ENCODE measurements at regions not wholly inside any gene's neighbourhood (a gene's known extent, or its start where the extent isn't known, plus 50 kb on each side); places are given as distances from the start of the nearest gene placed in this dataset.

DNA sequence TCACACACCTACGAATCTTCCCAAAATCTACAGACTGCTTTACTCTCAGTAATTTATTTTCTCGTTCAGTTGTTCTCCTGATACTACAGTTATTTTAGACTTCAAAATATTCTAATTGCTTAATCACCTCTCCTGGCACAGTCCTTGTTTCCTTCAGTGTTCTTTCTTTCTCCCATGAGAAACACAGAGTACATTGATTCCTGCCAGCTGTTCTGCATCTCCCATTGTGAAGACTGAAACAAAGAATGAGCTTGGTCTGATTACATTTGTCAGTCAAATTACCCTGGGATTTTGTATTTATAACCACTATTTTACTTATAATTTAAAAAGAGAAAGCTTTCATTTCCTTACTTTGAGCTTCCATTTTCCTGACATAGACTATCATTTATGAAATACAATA, 63.9 kb upstream of the TANK start:
- no peaks in the 10 kb centered on the region for H3K27me3 Mint-ChIP-seq (ENCODE audit: unreplicated experiment)
- no peak for DNase-seq
- peaks cover 2% of the 10 kb centered on the region for H3K9me3 Mint-ChIP-seq (ENCODE audit: unreplicated experiment)

DNA sequence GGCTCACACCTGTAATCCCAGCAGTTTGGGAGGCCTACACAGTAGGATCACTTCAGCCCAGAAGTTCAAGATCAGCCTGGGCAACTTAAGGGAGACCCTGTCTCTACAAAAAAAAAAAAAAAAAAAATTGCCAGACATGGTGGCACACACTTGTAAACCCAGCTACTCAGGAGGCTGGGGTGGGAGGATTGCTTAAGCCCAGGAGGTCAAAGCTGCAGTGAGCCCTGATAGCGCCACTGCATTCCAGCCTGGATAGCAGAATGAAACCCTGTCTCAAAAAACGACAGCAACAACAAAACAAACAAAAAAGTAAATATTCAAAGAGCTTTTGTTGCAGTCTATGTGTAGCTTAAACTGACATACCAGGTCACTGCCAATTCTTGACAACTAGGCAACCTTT, 63.1 kb upstream of the TANK start:
- H3K27me3 Mint-ChIP-seq (ENCODE audit: unreplicated experiment), result no peaks in the 10 kb centered on the region
- TF ChIP-seq, protein P1, sequence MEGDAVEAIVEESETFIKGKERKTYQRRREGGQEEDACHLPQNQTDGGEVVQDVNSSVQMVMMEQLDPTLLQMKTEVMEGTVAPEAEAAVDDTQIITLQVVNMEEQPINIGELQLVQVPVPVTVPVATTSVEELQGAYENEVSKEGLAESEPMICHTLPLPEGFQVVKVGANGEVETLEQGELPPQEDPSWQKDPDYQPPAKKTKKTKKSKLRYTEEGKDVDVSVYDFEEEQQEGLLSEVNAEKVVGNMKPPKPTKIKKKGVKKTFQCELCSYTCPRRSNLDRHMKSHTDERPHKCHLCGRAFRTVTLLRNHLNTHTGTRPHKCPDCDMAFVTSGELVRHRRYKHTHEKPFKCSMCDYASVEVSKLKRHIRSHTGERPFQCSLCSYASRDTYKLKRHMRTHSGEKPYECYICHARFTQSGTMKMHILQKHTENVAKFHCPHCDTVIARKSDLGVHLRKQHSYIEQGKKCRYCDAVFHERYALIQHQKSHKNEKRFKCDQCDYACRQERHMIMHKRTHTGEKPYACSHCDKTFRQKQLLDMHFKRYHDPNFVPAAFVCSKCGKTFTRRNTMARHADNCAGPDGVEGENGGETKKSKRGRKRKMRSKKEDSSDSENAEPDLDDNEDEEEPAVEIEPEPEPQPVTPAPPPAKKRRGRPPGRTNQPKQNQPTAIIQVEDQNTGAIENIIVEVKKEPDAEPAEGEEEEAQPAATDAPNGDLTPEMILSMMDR (IDR thresholded peaks at IDR 0.05; ENCODE audit: partially characterized antibody, unreplicated experiment), result no peak
- no peak overlapping the region for H3K27ac Mint-ChIP-seq (ENCODE audit: unreplicated experiment)
- no peak for DNase-seq
- H3K36me3 Mint-ChIP-seq (ENCODE audit: unreplicated experiment), result no peaks in the 10 kb centered on the region
- H3K4me1 Mint-ChIP-seq (ENCODE audit: low read depth, unreplicated experiment), result peaks cover 6% of the 10 kb centered on the region
- H3K9me3 Mint-ChIP-seq (ENCODE audit: unreplicated experiment), result peaks cover 2% of the 10 kb centered on the region
- H3K4me3 Mint-ChIP-seq (ENCODE audit: unreplicated experiment), result no peak overlapping the region

More for the DNA sequence above, 63.9 kb upstream of the TANK start:
- H3K36me3 Mint-ChIP-seq (ENCODE audit: unreplicated experiment), result no peaks in the 10 kb centered on the region
- peak overlapping the region; percentile 60 for H3K27ac Mint-ChIP-seq (ENCODE audit: unreplicated experiment)
- peaks cover 6% of the 10 kb centered on the region for H3K4me1 Mint-ChIP-seq (ENCODE audit: low read depth, unreplicated experiment)
- TF ChIP-seq, protein P1 (IDR thresholded peaks at IDR 0.05; ENCODE audit: partially characterized antibody, unreplicated experiment), result no peak
- H3K4me3 Mint-ChIP-seq (ENCODE audit: unreplicated experiment), result no peak overlapping the region

DNA sequence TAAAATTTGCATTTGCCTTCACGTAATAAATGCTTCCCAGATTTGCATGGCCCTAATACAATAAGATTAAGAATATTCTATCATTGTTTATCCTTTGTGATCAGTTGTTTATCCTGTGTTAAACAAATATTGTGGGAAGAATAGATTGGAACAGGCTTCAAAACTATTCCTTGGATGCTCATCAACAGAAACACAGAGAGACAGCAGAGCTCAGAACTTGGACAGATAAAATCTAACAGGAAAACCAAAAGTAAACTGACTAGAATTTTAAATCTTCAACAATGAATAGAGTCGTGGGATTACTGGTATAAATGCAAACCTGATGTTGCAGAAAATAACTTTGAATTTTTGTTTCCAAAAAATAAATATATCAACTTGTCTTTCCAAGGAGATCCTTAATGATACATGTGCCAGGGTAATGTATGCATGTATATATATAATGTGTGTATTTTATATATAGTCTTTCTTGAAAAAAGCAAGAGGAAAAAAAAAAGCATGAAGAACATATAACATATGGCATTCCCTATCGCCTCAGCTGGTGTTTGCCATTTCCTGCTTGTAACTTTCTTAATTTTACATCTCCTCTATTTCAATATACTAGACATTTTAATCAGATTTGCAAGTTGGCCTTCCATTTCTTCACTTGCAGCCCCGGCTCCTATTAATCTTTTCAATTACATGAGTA, 59.9 kb upstream of the TANK start:
- peaks cover 13% of the 10 kb centered on the region for H3K4me1 Mint-ChIP-seq (ENCODE audit: low read depth, unreplicated experiment)
- H3K9me3 Mint-ChIP-seq (ENCODE audit: unreplicated experiment), result peaks cover 2% of the 10 kb centered on the region
- TF ChIP-seq, protein P1 (IDR thresholded peaks at IDR 0.05; ENCODE audit: partially characterized antibody, unreplicated experiment), result no peak
- no peak overlapping the region for H3K4me3 Mint-ChIP-seq (ENCODE audit: unreplicated experiment)
- no peaks in the 10 kb centered on the region for H3K27me3 Mint-ChIP-seq (ENCODE audit: unreplicated experiment)
- no peak for DNase-seq
- H3K27ac Mint-ChIP-seq (ENCODE audit: unreplicated experiment), result no peak overlapping the region
- H3K36me3 Mint-ChIP-seq (ENCODE audit: unreplicated experiment), result no peaks in the 10 kb centered on the region

DNA sequence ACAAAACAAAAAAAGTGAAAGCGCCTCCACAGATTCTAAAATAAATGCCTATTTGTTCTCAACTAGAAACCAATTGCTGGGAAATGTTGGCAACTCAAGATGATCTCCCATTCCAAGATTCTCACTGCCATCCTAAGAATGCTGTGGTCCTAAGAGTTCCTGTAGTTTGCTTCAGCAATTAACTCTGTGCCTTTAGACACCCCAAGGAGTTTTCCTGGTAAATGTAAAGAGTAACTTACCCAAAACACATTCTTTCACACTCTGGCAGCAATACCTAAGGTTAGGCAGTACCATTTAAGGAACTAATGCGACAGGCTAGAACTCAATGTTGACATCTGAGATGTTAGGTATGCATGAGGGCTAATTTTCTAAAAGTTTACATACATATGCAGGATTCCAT, 58.8 kb upstream of the TANK start:
- Mint-ChIP-seq H3K9me3 (ENCODE audit: unreplicated experiment) (peaks cover 2% of the 10 kb centered on the region), H3K36me3 (ENCODE audit: unreplicated experiment) (no peaks in the 10 kb centered on the region), H3K4me3 (ENCODE audit: unreplicated experiment) (no peak overlapping the region), H3K4me1 (ENCODE audit: low read depth, unreplicated experiment) (peaks cover 10% of the 10 kb centered on the region), H3K27me3 (ENCODE audit: unreplicated experiment) (no peaks in the 10 kb centered on the region), H3K27ac (ENCODE audit: unreplicated experiment) (no peak overlapping the region)
- TF ChIP-seq, protein P1 (IDR thresholded peaks at IDR 0.05; ENCODE audit: partially characterized antibody, unreplicated experiment), result no peak
- DNase-seq, result no peak

DNA sequence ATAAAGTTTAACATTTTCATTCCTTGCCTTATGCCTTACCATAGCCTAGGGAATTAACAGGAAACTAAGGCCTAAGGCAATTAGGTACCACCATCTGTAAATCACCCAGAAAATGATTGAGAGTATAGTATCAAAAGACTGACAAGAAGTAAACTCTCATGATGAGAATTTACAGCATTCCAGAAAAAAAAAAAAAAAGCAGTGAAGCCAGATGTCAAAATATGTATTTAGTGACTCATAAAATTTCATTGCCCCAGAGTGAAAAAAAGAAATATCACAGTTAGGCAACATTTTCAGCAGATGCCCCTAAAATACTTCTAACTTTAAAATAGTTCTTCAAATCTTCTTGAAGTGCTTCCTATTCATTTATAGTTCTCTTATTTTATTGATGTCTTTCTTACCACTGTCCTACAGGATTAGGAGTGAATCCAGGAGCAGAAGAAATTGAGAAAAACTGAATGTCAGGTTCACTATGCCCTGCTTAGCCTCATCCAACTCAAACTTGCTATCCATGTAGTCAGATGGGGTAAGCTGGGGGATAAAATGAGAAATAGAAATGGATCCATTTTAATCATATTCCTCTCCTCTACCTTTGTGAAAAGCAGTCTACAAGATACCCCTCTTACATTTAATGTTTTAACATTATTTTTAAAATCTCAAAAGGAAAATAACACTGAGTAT, 57.3 kb upstream of the TANK start:
- Mint-ChIP-seq H3K36me3 (ENCODE audit: unreplicated experiment) (no peaks in the 10 kb centered on the region), H3K27ac (ENCODE audit: unreplicated experiment) (no peak overlapping the region), H3K9me3 (ENCODE audit: unreplicated experiment) (peaks cover 1% of the 10 kb centered on the region), H3K4me1 (ENCODE audit: low read depth, unreplicated experiment) (peaks cover 9% of the 10 kb centered on the region), H3K27me3 (ENCODE audit: unreplicated experiment) (no peaks in the 10 kb centered on the region), H3K4me3 (ENCODE audit: unreplicated experiment) (no peak overlapping the region)
- TF ChIP-seq, protein P1 (IDR thresholded peaks at IDR 0.05; ENCODE audit: partially characterized antibody, unreplicated experiment), result no peak
- DNase-seq, result no peak

Data from glutamatergic neuron (in vitro differentiated cells).